Chondrocyte (in vitro differentiated cells): ENCODE measurements at regions not wholly inside any gene's neighbourhood (a gene's known extent, or its start where the extent isn't known, plus 50 kb on each side); places are given as distances from the start of the nearest gene placed in this dataset.

ENCODE experiments used
- DNase-seq: peaks from one replicate; pipeline ENCODE4 v3.0.0; 2021; ENCODE audit warnings: mixed read lengths, low spot score
- H3K27ac Mint-ChIP-seq: one replicate; pipeline ENCODE4 v1.8.0; 2021; ENCODE audit warnings: mild to moderate bottlenecking, moderate library complexity, mixed read lengths; ENCODE audit not compliant: unreplicated experiment
- H3K27me3 Mint-ChIP-seq: 2 replicates; pipeline ENCODE4 v1.8.0; 2021; ENCODE audit warnings: low read depth, mixed read lengths
- H3K36me3 Mint-ChIP-seq: 2 replicates; pipeline ENCODE4 v1.8.0; 2021; ENCODE audit warnings: low read depth, mixed read lengths
- H3K4me1 Mint-ChIP-seq: 2 replicates; pipeline ENCODE4 v1.8.0; 2021; ENCODE audit warnings: low read depth, mild to moderate bottlenecking, mixed read lengths
- H3K4me3 Mint-ChIP-seq: one replicate; pipeline ENCODE4 v1.8.0; 2021; ENCODE audit warnings: mild to moderate bottlenecking, moderate library complexity, mixed read lengths; ENCODE audit not compliant: unreplicated experiment
- H3K9me3 Mint-ChIP-seq: 2 replicates; pipeline ENCODE4 v1.8.0; 2021; ENCODE audit warnings: low read depth, mixed read lengths
- CTCF ChIP-seq: fragments of 200-600 bp; sonication (generic); IDR thresholded peaks from 2 replicates; pipeline ENCODE4 v1.5.0; 2021; ENCODE audit warnings: antibody characterized with exemption, mild to moderate bottlenecking, moderate library complexity

- H3K4me3 Mint-ChIP-seq = no peak overlapping the region
- no peaks in the 10 kb centered on the region for H3K4me1 Mint-ChIP-seq
- no peak overlapping the region for H3K27ac Mint-ChIP-seq
- peaks cover 20% of the 10 kb centered on the region for H3K9me3 Mint-ChIP-seq
- TF ChIP-seq CTCF = no peak
- H3K36me3 Mint-ChIP-seq = no peaks in the 10 kb centered on the region
- peaks cover 6% of the 10 kb centered on the region for H3K27me3 Mint-ChIP-seq
- no peak for DNase-seq
Observed at GRCh38 chr10:129280155-129280502, 186.9 kb upstream of the MGMT start.

GRCh38 chr10:129280908-129281586, 186.0 kb upstream of the MGMT start:
- Mint-ChIP-seq H3K36me3 (no peaks in the 10 kb centered on the region), H3K27ac (no peak overlapping the region), H3K9me3 (peaks cover 16% of the 10 kb centered on the region), H3K4me1 (no peaks in the 10 kb centered on the region), H3K4me3 (no peak overlapping the region), H3K27me3 (peaks cover 6% of the 10 kb centered on the region)
- no peak for DNase-seq
- TF ChIP-seq CTCF = no peak

DNA sequence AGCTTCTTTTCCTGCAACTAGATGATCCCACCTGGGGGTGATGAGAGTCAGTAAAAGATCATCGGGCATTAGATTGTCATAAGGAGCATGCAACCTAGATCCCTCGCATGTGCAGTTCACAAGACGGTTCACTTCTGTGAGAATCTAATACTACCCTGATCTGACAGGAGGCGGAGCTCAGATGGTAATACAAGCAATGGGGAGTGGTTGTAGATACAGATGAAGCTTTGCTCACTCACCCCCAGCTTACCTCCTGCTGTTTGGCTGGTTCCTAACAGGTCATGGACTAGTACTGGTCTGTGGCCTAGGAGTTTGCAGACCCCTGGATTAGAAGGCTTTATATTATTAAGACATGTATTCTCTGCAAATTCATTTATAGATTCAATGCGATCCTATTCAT, 181.6 kb upstream of the MGMT start:
- TF ChIP-seq CTCF = no peak
- Mint-ChIP-seq H3K4me3 (no peak overlapping the region), H3K27me3 (peaks cover 6% of the 10 kb centered on the region), H3K9me3 (peaks cover 7% of the 10 kb centered on the region), H3K36me3 (no peaks in the 10 kb centered on the region), H3K4me1 (no peaks in the 10 kb centered on the region), H3K27ac (no peak overlapping the region)
- no peak for DNase-seq

DNA sequence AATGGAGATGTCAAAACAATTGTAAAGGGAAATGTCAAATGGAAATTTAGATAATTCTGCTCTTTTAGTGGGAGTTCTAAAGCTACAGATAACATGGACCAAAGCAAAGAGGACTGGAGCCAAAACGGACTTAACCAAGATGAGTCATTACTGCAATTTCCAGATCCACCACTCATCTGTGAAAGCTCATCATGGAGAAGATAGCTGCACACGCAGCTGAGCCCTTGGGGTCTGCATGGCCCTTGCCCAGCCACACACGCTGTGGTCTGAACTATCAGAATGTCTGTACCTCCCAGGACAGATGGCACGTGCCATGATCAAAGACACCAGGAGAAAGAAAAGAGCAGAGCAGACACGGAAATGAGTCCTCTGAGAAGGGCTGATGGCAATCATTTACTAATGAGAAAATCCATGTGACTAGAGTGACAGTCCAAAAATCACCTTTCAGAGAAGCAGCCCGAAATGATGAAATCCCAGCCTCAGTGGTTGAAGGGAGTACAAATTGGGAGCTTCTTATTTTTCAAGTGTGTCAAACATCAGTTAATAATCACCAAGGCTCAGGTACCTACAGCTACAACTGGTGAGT, 177.9 kb upstream of the MGMT start:
- no peak for TF ChIP-seq CTCF
- Mint-ChIP-seq H3K27me3 (peaks cover 3% of the 10 kb centered on the region), H3K9me3 (peaks cover 5% of the 10 kb centered on the region), H3K4me1 (no peaks in the 10 kb centered on the region), H3K4me3 (no peak overlapping the region), H3K36me3 (no peaks in the 10 kb centered on the region), H3K27ac (no peak overlapping the region)
- DNase-seq = no peak

DNA sequence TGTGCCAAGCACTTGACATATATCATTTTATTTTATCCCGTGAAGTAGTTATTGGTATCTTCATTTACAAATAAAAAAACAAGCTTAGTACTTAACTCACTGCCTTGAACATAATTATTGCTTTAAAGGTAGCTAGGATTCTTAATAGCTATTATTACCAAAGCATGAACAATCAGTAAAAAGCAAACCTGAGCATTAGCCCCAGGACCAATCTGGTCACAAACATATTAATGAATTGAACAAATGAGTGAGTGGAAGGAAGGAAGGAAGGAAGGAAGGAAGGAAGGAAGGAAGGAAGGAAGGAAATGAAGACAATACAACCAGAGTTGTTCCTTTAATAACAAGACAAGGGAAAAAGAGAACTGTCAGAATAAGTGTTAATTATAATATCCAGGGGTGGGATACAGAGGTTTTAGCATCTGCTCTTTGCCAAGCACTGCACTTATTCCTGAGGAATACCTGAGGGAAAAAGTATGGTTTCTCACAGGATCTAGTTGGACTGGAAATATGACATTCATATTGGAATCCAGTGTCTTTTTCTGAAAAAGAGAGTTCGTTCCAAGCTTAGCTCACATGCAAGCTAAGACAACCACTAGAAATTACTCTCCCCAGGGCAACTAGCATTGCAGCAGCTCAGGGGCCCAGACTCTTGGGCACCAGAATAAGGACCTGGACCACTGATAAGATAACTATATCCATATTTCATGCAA, 172.9 kb upstream of the MGMT start:
- Mint-ChIP-seq H3K4me1 (no peaks in the 10 kb centered on the region), H3K27me3 (peaks cover 1% of the 10 kb centered on the region), H3K27ac (no peak overlapping the region), H3K36me3 (no peaks in the 10 kb centered on the region), H3K4me3 (no peak overlapping the region), H3K9me3 (peaks cover 5% of the 10 kb centered on the region)
- TF ChIP-seq CTCF = no peak
- DNase-seq = no peak
